Skin of body (tissue), 1 donor: ENCODE measurements at regions not wholly inside any gene's neighbourhood (a gene's known extent, or its start where the extent isn't known, plus 50 kb on each side); places are given as distances from the start of the nearest gene placed in this dataset.

Source experiments
- DNase-seq: peaks from one replicate; lab custom pipeline; 2025; lab: John Stamatoyannopoulos, UW

GRCh38 chr21:35850542-35851103 is 209.7 kb downstream of the SETD4 start:
- DNase-seq = no peak

- peak; percentile 73 for DNase-seq
Observed at GRCh38 chr21:35850029-35850428, 210.3 kb downstream of the SETD4 start.

GRCh38 chr21:35849144-35849543 is 211.2 kb downstream of the SETD4 start:
- no peak for DNase-seq

GRCh38 chr21:35843911-35844667 is 216.2 kb downstream of the SETD4 start:
- no peak for DNase-seq

- no peak for DNase-seq
Observed at GRCh38 chr21:35840949-35841348, 219.4 kb downstream of the SETD4 start.

GRCh38 chr21:35840197-35840799 is 220.0 kb downstream of the SETD4 start:
- peak; percentile 64 for DNase-seq

GRCh38 chr21:35838987-35839763 is 221.2 kb downstream of the SETD4 start:
- DNase-seq = no peak

- no peak for DNase-seq
Observed at GRCh38 chr21:35838350-35838749, 222.0 kb downstream of the SETD4 start.

GRCh38 chr21:35833991-35834390 is 226.3 kb downstream of the SETD4 start:
- no peak for DNase-seq

- no peak for DNase-seq
Observed at GRCh38 chr21:35833388-35833787, 226.9 kb downstream of the SETD4 start.

GRCh38 chr21:35831230-35831629 is 229.1 kb downstream of the SETD4 start:
- DNase-seq = no peak

GRCh38 chr21:35829067-35829466 is 231.3 kb downstream of the SETD4 start:
- DNase-seq = no peak

- no peak for DNase-seq
Observed at GRCh38 chr21:35828161-35828560, 232.2 kb downstream of the SETD4 start.

- peak; percentile 29 for DNase-seq
Observed at GRCh38 chr21:35827004-35827403, 233.3 kb downstream of the SETD4 start.

GRCh38 chr21:35825370-35826353 is 234.7 kb downstream of the SETD4 start:
- DNase-seq = no peak

- no peak for DNase-seq
Observed at GRCh38 chr21:35824136-35824535, 236.2 kb downstream of the SETD4 start.

GRCh38 chr21:35819134-35819533 is 241.2 kb downstream of the SETD4 start:
- no peak for DNase-seq

GRCh38 chr21:35818597-35818996 is 241.7 kb downstream of the SETD4 start:
- no peak for DNase-seq

GRCh38 chr21:35814858-35815619 is 245.3 kb downstream of the SETD4 start:
- DNase-seq = no peak

GRCh38 chr21:35812679-35813078 is 247.6 kb downstream of the SETD4 start:
- no peak for DNase-seq
